Ishikawa (cell line): ENCODE measurements at regions not wholly inside any gene's neighbourhood (a gene's known extent, or its start where the extent isn't known, plus 50 kb on each side); places are given as distances from the start of the nearest gene placed in this dataset.

ENCODE experiments used
- CEBPB ChIP-seq: IDR thresholded peaks from 2 replicates; pipeline ENCODE4 v1.6.1; 2012
- EP300 ChIP-seq: IDR thresholded peaks from 2 replicates; pipeline ENCODE4 v1.6.1; 2012; ENCODE audit warnings: borderline replicate concordance
- RAD21 ChIP-seq: IDR thresholded peaks from 2 replicates; pipeline ENCODE4 v1.6.1; 2012; ENCODE audit warnings: low read depth
- TAF1 ChIP-seq: IDR thresholded peaks from 2 replicates; pipeline ENCODE4 v1.6.1; 2012; ENCODE audit warnings: low read depth, mild to moderate bottlenecking
- TCF12 ChIP-seq: IDR thresholded peaks from 2 replicates; pipeline ENCODE4 v1.6.1; 2012; ENCODE audit warnings: low read depth
- TEAD4 ChIP-seq: IDR thresholded peaks from 2 replicates; pipeline ENCODE4 v1.6.1; 2012
- YY1 ChIP-seq: IDR thresholded peaks from 2 replicates; pipeline ENCODE4 v1.6.1; 2012; ENCODE audit warnings: low read depth
- ZBTB7A ChIP-seq: IDR thresholded peaks from 2 replicates; pipeline ENCODE4 v1.6.1; 2012; ENCODE audit warnings: low read depth
- TF ChIP-seq, protein P1 (sequence below): IDR thresholded peaks from 2 replicates; pipeline ENCODE4 v1.6.1; 2012
- TF ChIP-seq, protein P2 (sequence below): IDR thresholded peaks from 2 replicates; pipeline ENCODE4 v1.6.1; 2012; ENCODE audit warnings: low read depth, mild to moderate bottlenecking

DNA sequence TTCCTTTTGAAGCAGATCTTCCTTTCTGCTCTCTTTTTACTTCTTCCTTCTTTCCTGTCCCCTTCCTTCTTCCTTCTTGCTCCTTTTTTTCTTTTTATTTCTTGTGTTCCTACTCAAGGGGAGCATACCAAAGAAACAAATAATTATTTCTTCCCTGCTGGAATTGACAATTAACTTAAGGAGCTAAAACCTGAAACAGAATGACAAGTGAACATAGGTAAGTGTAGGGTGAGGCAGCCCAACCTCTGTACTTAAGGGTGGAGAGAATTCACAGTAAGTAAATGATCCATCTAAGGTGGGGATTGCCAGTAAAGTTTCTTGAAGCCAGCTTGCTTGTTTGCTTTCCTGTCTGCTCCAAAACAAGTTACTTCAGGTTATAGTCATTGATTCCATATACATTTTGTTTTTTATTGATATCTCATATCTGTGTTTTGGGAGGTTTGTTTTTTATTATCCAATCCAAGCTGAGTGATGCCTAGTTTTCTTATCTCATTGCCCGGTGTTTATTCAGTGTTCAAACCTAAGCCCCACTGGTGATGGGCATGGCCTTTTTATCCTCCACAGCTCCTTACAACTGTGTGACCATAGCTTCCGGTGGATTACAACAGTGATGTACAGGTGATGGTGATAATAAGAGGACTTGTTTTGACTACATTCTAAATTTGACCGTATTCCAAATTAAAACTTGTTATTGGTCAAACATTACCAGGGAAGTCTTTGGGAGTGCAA lies 133.2 kb upstream of the IVNS1ABP start:
- no peak for TF ChIP-seq TEAD4
- TF ChIP-seq YY1: no peak
- no peak for TF ChIP-seq ZBTB7A
- TF ChIP-seq, protein P1, sequence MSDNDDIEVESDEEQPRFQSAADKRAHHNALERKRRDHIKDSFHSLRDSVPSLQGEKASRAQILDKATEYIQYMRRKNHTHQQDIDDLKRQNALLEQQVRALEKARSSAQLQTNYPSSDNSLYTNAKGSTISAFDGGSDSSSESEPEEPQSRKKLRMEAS: no peak
- no peak for TF ChIP-seq TAF1
- no peak for TF ChIP-seq CEBPB
- no peak for TF ChIP-seq RAD21
- no peak for TF ChIP-seq EP300
- no peak for TF ChIP-seq TCF12
- TF ChIP-seq, protein P2, sequence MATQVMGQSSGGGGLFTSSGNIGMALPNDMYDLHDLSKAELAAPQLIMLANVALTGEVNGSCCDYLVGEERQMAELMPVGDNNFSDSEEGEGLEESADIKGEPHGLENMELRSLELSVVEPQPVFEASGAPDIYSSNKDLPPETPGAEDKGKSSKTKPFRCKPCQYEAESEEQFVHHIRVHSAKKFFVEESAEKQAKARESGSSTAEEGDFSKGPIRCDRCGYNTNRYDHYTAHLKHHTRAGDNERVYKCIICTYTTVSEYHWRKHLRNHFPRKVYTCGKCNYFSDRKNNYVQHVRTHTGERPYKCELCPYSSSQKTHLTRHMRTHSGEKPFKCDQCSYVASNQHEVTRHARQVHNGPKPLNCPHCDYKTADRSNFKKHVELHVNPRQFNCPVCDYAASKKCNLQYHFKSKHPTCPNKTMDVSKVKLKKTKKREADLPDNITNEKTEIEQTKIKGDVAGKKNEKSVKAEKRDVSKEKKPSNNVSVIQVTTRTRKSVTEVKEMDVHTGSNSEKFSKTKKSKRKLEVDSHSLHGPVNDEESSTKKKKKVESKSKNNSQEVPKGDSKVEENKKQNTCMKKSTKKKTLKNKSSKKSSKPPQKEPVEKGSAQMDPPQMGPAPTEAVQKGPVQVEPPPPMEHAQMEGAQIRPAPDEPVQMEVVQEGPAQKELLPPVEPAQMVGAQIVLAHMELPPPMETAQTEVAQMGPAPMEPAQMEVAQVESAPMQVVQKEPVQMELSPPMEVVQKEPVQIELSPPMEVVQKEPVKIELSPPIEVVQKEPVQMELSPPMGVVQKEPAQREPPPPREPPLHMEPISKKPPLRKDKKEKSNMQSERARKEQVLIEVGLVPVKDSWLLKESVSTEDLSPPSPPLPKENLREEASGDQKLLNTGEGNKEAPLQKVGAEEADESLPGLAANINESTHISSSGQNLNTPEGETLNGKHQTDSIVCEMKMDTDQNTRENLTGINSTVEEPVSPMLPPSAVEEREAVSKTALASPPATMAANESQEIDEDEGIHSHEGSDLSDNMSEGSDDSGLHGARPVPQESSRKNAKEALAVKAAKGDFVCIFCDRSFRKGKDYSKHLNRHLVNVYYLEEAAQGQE: no peak
